ENCODE measurements at regions not wholly inside any gene's neighbourhood (a gene's known extent, or its start where the extent isn't known, plus 50 kb on each side); places are given as distances from the start of the nearest gene placed in this dataset.

GRCh38 chr4:140211161-140211560 lies 57.2 kb upstream of the MAML3 start:
- no peak for DNase-seq

- DNase-seq = no peak
These were observed 54.9 kb upstream of the MAML3 start for GRCh38 chr4:140208921-140209320.
